Parathyroid adenoma (tissue), 2 donors: ENCODE measurements at regions not wholly inside any gene's neighbourhood (a gene's known extent, or its start where the extent isn't known, plus 50 kb on each side); places are given as distances from the start of the nearest gene placed in this dataset.

Experiments used
- H2AFZ ChIP-seq: fragments of 300-600 bp; sonication (generic); one replicate; pipeline ENCODE4 v1.7.0; 2017; ENCODE audit warnings: antibody characterized with exemption, mild to moderate bottlenecking
- H3K27ac ChIP-seq: fragments of 300-600 bp; sonication (generic); one replicate; pipeline ENCODE4 v1.7.0; 2017
- H3K27me3 ChIP-seq: fragments of 300-600 bp; sonication (generic); one replicate; pipeline ENCODE4 v1.7.0; 2017; ENCODE audit warnings: low read length; ENCODE audit not compliant: control insufficient read depth, insufficient read depth
- H3K36me3 ChIP-seq: fragments of 300-600 bp; sonication (generic); one replicate; pipeline ENCODE4 v1.7.0; 2017; ENCODE audit warnings: low read length; ENCODE audit not compliant: control insufficient read depth, insufficient read depth
- H3K4me1 ChIP-seq: fragments of 300-600 bp; sonication (generic); one replicate; pipeline ENCODE4 v1.7.0; 2017; ENCODE audit warnings: control low read depth
- H3K4me2 ChIP-seq: fragments of 300-600 bp; sonication (generic); one replicate; pipeline ENCODE4 v1.7.0; 2017; ENCODE audit warnings: low read length
- H3K4me3 ChIP-seq: fragments of 300-600 bp; sonication (generic); one replicate; pipeline ENCODE4 v1.7.0; 2017; ENCODE audit warnings: low read depth, low read length
- H3K79me2 ChIP-seq: fragments of 300-600 bp; sonication (generic); one replicate; pipeline ENCODE4 v1.7.0; 2017; ENCODE audit warnings: control low read depth
- H3K9ac ChIP-seq: fragments of 300-600 bp; sonication (generic); one replicate; pipeline ENCODE4 v1.7.0; 2017; ENCODE audit warnings: mild to moderate bottlenecking
- H3K9me3 ChIP-seq: fragments of 300-600 bp; sonication (generic); one replicate; pipeline ENCODE4 v1.7.0; 2017; ENCODE audit warnings: low read length; ENCODE audit not compliant: control insufficient read depth
- TF ChIP-seq, protein P1 (sequence below): fragments of 300-600 bp; sonication (generic); IDR thresholded peaks from one replicate; pipeline ENCODE4 v1.7.0; 2017; ENCODE audit warnings: antibody characterized with exemption, mild to moderate bottlenecking
- donor health status: primary hyperparathyroidism.

DNA sequence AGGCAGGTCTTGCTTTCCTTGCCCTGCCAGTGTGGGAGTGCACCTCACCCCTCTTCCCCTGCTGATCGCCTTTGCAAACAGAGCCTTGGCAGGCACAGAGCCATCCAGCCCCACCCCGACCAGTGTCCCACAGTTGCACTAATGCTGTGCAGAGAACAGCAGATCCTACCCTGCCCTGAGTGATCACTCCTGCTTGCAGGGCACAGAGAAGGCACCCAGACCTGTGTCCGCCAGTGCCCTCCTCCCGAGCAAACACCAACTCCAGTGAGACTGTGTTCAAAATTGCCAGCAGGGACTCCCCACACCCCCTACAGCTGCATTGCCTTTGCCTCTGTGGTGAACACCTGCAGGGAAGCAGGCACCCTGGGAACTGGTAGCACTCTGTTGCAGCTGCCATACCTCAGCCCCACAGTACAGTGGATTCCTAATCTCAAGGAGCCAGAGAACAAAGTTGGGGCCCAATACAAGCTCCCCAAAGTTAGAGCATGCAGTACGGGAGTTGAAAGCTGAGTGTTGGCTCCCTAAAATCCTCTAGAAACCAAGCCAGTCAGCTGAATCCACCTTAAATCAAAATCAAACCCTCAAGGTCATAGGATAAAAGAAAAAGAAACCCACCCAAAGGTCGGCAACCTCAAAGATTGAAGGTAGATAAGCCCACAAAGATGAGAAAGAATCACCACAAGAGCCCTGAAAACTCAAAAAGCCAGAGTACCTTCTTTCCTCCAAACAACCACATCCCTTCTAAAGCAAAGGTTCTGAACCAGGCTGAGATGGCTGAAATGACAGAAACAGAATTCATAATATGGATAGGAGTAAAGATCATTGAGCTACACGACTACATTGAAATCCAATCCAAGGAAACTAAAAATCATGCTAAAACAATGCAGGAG lies 92.9 kb upstream of the PIK3R1 start:
- Histone ChIP-seq H2AFZ (no peak overlapping the region), H3K9me3 (no peaks in the 10 kb centered on the region), H3K4me2 (no peak overlapping the region), H3K27me3 (no peaks in the 10 kb centered on the region), H3K4me3 (no peak overlapping the region), H3K36me3 (no peaks in the 10 kb centered on the region), H3K27ac (no peak overlapping the region), H3K79me2 (no peaks in the 10 kb centered on the region), H3K9ac (no peak overlapping the region), H3K4me1 (no peaks in the 10 kb centered on the region)
- TF ChIP-seq, protein P1, sequence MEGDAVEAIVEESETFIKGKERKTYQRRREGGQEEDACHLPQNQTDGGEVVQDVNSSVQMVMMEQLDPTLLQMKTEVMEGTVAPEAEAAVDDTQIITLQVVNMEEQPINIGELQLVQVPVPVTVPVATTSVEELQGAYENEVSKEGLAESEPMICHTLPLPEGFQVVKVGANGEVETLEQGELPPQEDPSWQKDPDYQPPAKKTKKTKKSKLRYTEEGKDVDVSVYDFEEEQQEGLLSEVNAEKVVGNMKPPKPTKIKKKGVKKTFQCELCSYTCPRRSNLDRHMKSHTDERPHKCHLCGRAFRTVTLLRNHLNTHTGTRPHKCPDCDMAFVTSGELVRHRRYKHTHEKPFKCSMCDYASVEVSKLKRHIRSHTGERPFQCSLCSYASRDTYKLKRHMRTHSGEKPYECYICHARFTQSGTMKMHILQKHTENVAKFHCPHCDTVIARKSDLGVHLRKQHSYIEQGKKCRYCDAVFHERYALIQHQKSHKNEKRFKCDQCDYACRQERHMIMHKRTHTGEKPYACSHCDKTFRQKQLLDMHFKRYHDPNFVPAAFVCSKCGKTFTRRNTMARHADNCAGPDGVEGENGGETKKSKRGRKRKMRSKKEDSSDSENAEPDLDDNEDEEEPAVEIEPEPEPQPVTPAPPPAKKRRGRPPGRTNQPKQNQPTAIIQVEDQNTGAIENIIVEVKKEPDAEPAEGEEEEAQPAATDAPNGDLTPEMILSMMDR: no peak

DNA sequence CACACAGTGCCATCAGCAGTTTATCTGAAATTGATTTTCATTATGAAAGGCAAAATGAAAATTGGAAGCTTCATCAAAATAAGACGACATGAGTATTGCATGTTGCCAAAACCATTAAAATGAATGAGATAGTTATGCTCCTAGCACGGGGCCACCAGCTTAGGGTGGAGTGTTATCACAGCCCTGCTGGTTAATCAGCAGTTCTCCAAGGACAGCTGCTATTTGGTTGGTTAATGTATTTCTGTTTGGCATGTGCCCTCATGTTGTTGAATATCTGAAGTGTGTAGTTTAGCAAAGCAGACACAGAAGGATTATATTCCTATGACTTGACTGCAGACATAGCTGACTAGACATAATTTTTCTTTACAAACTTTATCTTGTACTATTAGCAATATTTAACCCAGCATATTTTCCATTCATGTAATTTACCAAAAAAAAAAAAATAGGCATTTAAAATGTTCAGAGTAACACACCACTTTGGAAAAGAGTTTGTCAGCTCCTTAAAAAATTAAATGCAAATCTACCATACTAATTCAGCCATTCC lies 98.6 kb upstream of the PIK3R1 start:
- Histone ChIP-seq H2AFZ (no peak overlapping the region), H3K9me3 (no peaks in the 10 kb centered on the region), H3K27me3 (no peaks in the 10 kb centered on the region), H3K27ac (no peak overlapping the region), H3K4me2 (no peak overlapping the region), H3K4me3 (no peak overlapping the region), H3K4me1 (no peaks in the 10 kb centered on the region), H3K36me3 (no peaks in the 10 kb centered on the region), H3K79me2 (no peaks in the 10 kb centered on the region), H3K9ac (no peak overlapping the region)
- TF ChIP-seq, protein P1: no peak

DNA sequence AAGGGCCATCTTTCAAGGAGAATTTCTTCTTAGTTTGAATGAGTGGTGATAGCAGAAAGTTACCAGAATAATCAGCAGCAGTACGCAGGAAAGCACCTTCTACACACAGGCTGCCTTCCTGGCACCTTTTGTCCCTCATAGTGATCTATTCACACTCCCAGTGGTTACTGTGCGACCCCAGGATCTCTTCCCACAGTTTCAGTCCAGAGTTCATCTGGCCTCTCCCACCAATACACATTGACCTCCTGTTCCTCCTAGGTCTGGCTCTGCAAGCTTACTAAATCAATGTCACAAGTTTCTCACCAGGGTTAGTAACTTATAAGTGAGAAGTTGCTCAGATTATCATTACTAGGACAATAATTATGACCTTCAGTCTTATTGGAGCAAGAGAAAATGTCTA lies 99.1 kb upstream of the PIK3R1 start:
- Histone ChIP-seq H3K4me1 (no peaks in the 10 kb centered on the region), H3K9me3 (no peaks in the 10 kb centered on the region), H2AFZ (no peak overlapping the region), H3K9ac (no peak overlapping the region), H3K27me3 (no peaks in the 10 kb centered on the region), H3K36me3 (no peaks in the 10 kb centered on the region), H3K27ac (no peak overlapping the region), H3K4me3 (no peak overlapping the region), H3K4me2 (no peak overlapping the region), H3K79me2 (no peaks in the 10 kb centered on the region)
- TF ChIP-seq, protein P1: no peak

DNA sequence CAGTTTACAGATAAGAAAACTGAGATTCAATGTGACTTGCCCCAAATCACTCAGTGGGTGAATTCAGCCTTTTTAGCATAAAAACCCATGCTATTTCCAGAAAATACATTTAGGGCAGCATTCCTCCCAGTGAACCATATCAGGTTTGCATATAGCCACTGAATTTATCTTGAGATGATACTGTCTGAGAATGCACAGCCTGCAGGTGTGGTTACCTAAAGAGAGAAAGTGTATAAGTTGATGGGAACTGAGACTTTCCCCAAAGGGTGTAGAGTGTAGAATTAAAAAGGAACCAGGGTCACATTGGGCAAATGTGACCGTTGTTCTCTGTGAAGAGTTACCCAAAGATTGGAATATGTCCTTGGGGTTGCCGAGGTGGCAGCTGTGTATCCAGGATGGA lies 100.0 kb upstream of the PIK3R1 start:
- no peak overlapping the region for H3K9ac ChIP-seq
- H3K9me3 ChIP-seq: no peaks in the 10 kb centered on the region
- H2AFZ ChIP-seq: no peak overlapping the region
- no peaks in the 10 kb centered on the region for H3K4me1 ChIP-seq
- TF ChIP-seq, protein P1: no peak
- H3K79me2 ChIP-seq: no peaks in the 10 kb centered on the region
- no peaks in the 10 kb centered on the region for H3K27me3 ChIP-seq
- H3K36me3 ChIP-seq: no peaks in the 10 kb centered on the region
- no peak overlapping the region for H3K4me2 ChIP-seq
- H3K4me3 ChIP-seq: no peak overlapping the region
- no peak overlapping the region for H3K27ac ChIP-seq
